ENCODE measurements at regions not wholly inside any gene's neighbourhood (a gene's known extent, or its start where the extent isn't known, plus 50 kb on each side); places are given as distances from the start of the nearest gene placed in this dataset.

GRCh38 chr11:38553148-38553547, 1955.1 kb upstream of the RAG2 start:
- TF ChIP-seq, protein P1, sequence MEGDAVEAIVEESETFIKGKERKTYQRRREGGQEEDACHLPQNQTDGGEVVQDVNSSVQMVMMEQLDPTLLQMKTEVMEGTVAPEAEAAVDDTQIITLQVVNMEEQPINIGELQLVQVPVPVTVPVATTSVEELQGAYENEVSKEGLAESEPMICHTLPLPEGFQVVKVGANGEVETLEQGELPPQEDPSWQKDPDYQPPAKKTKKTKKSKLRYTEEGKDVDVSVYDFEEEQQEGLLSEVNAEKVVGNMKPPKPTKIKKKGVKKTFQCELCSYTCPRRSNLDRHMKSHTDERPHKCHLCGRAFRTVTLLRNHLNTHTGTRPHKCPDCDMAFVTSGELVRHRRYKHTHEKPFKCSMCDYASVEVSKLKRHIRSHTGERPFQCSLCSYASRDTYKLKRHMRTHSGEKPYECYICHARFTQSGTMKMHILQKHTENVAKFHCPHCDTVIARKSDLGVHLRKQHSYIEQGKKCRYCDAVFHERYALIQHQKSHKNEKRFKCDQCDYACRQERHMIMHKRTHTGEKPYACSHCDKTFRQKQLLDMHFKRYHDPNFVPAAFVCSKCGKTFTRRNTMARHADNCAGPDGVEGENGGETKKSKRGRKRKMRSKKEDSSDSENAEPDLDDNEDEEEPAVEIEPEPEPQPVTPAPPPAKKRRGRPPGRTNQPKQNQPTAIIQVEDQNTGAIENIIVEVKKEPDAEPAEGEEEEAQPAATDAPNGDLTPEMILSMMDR (IDR thresholded peaks at IDR 0.05; ENCODE audit: unreplicated experiment): no peak
- Mint-ChIP-seq H3K36me3 (ENCODE audit: low read depth, unreplicated experiment) (no peaks in the 10 kb centered on the region), H3K27me3 (ENCODE audit: unreplicated experiment) (no peaks in the 10 kb centered on the region), H3K9me3 (ENCODE audit: unreplicated experiment) (no peaks in the 10 kb centered on the region), H3K4me3 (ENCODE audit: unreplicated experiment) (no peak overlapping the region), H3K27ac (ENCODE audit: unreplicated experiment) (no peak overlapping the region), H3K4me1 (ENCODE audit: unreplicated experiment) (no peaks in the 10 kb centered on the region)
- DNase-seq (ENCODE audit: low spot score): no peak

DNA sequence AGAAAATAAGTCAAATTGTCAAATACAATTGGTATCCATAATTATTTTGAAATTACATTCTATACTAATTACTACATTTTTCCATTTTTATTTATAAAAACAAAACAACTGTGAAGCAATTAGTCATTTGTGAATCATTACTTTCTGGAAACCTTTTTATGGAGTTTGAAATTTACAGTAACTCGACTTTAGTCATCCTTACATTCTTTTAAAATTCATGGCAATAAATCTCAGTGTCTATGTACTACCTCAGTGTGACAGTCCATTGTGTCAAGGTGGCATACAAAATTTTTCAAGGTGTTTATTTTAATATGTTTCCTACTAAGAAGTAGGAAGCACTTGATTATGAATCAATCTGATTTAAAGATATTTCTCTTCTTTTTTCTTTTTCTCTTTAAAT, 1949.4 kb upstream of the RAG2 start:
- peaks cover 3% of the 10 kb centered on the region for H3K4me1 Mint-ChIP-seq (ENCODE audit: unreplicated experiment)
- no peaks in the 10 kb centered on the region for H3K36me3 Mint-ChIP-seq (ENCODE audit: low read depth, unreplicated experiment)
- TF ChIP-seq, protein P1 (IDR thresholded peaks at IDR 0.05; ENCODE audit: unreplicated experiment): no peak
- H3K27me3 Mint-ChIP-seq (ENCODE audit: unreplicated experiment): no peaks in the 10 kb centered on the region
- no peak overlapping the region for H3K4me3 Mint-ChIP-seq (ENCODE audit: unreplicated experiment)
- no peak overlapping the region for H3K27ac Mint-ChIP-seq (ENCODE audit: unreplicated experiment)
- DNase-seq (ENCODE audit: low spot score): no peak
- no peaks in the 10 kb centered on the region for H3K9me3 Mint-ChIP-seq (ENCODE audit: unreplicated experiment)

GRCh38 chr11:38543986-38544385, 1946.0 kb upstream of the RAG2 start:
- TF ChIP-seq, protein P1 (IDR thresholded peaks at IDR 0.05; ENCODE audit: unreplicated experiment): no peak
- no peak for DNase-seq (ENCODE audit: low spot score)
- Mint-ChIP-seq H3K27ac (ENCODE audit: unreplicated experiment) (no peak overlapping the region), H3K36me3 (ENCODE audit: low read depth, unreplicated experiment) (no peaks in the 10 kb centered on the region), H3K4me1 (ENCODE audit: unreplicated experiment) (peaks cover 3% of the 10 kb centered on the region), H3K27me3 (ENCODE audit: unreplicated experiment) (no peaks in the 10 kb centered on the region), H3K4me3 (ENCODE audit: unreplicated experiment) (no peak overlapping the region), H3K9me3 (ENCODE audit: unreplicated experiment) (no peaks in the 10 kb centered on the region)

DNA sequence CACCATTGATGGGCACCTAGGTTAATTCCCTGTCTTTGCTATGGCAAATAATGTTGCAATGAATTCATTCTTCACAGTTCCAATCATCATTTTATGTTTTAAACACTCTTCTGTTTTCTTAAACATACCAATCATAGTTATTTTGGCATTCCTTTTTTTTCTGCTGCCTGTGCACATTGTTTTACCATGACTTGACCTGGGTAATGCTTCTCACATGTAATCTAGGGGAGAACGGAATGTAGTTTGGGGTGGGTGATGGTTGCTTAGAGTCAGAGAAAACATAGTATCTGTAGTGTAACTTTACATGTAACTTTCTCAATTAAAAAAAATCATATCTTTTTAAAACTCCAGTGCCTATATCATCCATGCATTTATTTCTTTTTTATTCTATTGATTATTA, 1945.3 kb upstream of the RAG2 start:
- Mint-ChIP-seq H3K27ac (ENCODE audit: unreplicated experiment) (no peak overlapping the region), H3K36me3 (ENCODE audit: low read depth, unreplicated experiment) (no peaks in the 10 kb centered on the region), H3K9me3 (ENCODE audit: unreplicated experiment) (no peaks in the 10 kb centered on the region), H3K4me1 (ENCODE audit: unreplicated experiment) (peaks cover 3% of the 10 kb centered on the region), H3K4me3 (ENCODE audit: unreplicated experiment) (no peak overlapping the region), H3K27me3 (ENCODE audit: unreplicated experiment) (peaks cover under 1% of the 10 kb centered on the region)
- TF ChIP-seq, protein P1 (IDR thresholded peaks at IDR 0.05; ENCODE audit: unreplicated experiment): no peak
- no peak for DNase-seq (ENCODE audit: low spot score)

- Mint-ChIP-seq H3K27me3 (ENCODE audit: unreplicated experiment) (peaks cover 4% of the 10 kb centered on the region), H3K27ac (ENCODE audit: unreplicated experiment) (no peak overlapping the region), H3K9me3 (ENCODE audit: unreplicated experiment) (no peaks in the 10 kb centered on the region), H3K36me3 (ENCODE audit: low read depth, unreplicated experiment) (no peaks in the 10 kb centered on the region), H3K4me1 (ENCODE audit: unreplicated experiment) (no peaks in the 10 kb centered on the region), H3K4me3 (ENCODE audit: unreplicated experiment) (no peak overlapping the region)
- TF ChIP-seq, protein P1 (IDR thresholded peaks at IDR 0.05; ENCODE audit: unreplicated experiment): no peak
- no peak for DNase-seq (ENCODE audit: low spot score)
Observed at GRCh38 chr11:38538866-38539680, 1941.0 kb upstream of the RAG2 start.
